OCI-LY7 (cell line): ENCODE measurements at regions not wholly inside any gene's neighbourhood (a gene's known extent, or its start where the extent isn't known, plus 50 kb on each side); places are given as distances from the start of the nearest gene placed in this dataset.

Source experiments
- BruUV-seq: library from RNA; stranded (reverse); fragments of 400-500 nt; replicated peaks from 2 replicates; lab custom pipeline; 2021; lab: Mats Ljungman, UMichigan
- CTCF ChIA-PET: fragments of 300-600 bp; sonication (Branson Sonifier 250); formaldehyde crosslinking; loops from one replicate; lab custom pipeline; 2022; ENCODE audit warnings: antibody characterized with exemption; ENCODE audit not compliant: unreplicated experiment; lab: Charles Lee
- POLR2A ChIA-PET: fragments of 300-600 bp; sonication (Branson Sonifier 250); formaldehyde crosslinking; loops from one replicate; lab custom pipeline; 2022; ENCODE audit warnings: antibody characterized with exemption; lab: Charles Lee
- DNase-seq: peaks from one replicate; pipeline ENCODE4 v3.0.0-alpha.2; 2015; ENCODE audit warnings: low spot score
- H2AFZ ChIP-seq: fragments of 200-600 bp; sonication (generic), shearing (Covaris generic); 2 replicates; pipeline ENCODE4 v1.6.1; 2014; ENCODE audit warnings: mild to moderate bottlenecking, antibody characterized with exemption, low read length, moderate library complexity
- H3K27ac ChIP-seq: fragments of 200-600 bp; sonication (generic); 2 replicates; pipeline ENCODE4 v1.5.1; 2014; ENCODE audit warnings: mixed run types, low read depth, mild to moderate bottlenecking, moderate library complexity, low read length, inconsistent platforms; ENCODE audit not compliant: poor library complexity, severe bottlenecking
- H3K36me3 ChIP-seq: fragments of 200-600 bp; sonication (generic); 2 replicates; pipeline ENCODE4 v1.6.1; 2014; ENCODE audit warnings: mild to moderate bottlenecking, antibody characterized with exemption, low read length, moderate library complexity, mixed read lengths; ENCODE audit not compliant: insufficient read depth
- H3K4me1 ChIP-seq: fragments of 200-600 bp; sonication (generic); 2 replicates; pipeline ENCODE4 v1.5.1; 2014; ENCODE audit warnings: mild to moderate bottlenecking, low read length; ENCODE audit not compliant: insufficient read depth, poor library complexity, severe bottlenecking
- H3K4me2 ChIP-seq: fragments of 200-600 bp; sonication (generic); 2 replicates; pipeline ENCODE4 v1.6.1; 2014; ENCODE audit warnings: mild to moderate bottlenecking, low read length
- H3K4me3 ChIP-seq: fragments of 200-600 bp; sonication (generic); 2 replicates; pipeline ENCODE4 v1.5.1; 2014; ENCODE audit warnings: mild to moderate bottlenecking, low read depth, low read length; ENCODE audit not compliant: poor library complexity, severe bottlenecking
- H3K79me2 ChIP-seq: fragments of 200-600 bp; sonication (generic); 2 replicates; pipeline ENCODE4 v1.6.1; 2016; ENCODE audit warnings: low read depth, mild to moderate bottlenecking, low read length, moderate library complexity, mixed read lengths; ENCODE audit not compliant: insufficient read depth
- H3K9me2 ChIP-seq: fragments of 200-600 bp; sonication (generic); 2 replicates; pipeline ENCODE4 v1.6.1; 2016; ENCODE audit warnings: mild to moderate bottlenecking, low read length, mixed read lengths; ENCODE audit not compliant: insufficient read depth
- H3K9me3 ChIP-seq: fragments of 200-600 bp; sonication (generic); 2 replicates; pipeline ENCODE4 v1.6.1; 2014; ENCODE audit warnings: mild to moderate bottlenecking, mixed run types, low read length, mixed read lengths
- H4K20me1 ChIP-seq: fragments of 200-600 bp; sonication (generic); 2 replicates; pipeline ENCODE4 v1.6.1; 2014; ENCODE audit warnings: mild to moderate bottlenecking, antibody characterized with exemption, low read length, moderate library complexity, mixed read lengths; ENCODE audit not compliant: insufficient read depth
- EZH2phosphoT487 ChIP-seq: fragments of 200-600 bp; sonication (generic); IDR thresholded peaks from 2 replicates; pipeline ENCODE4 v1.6.1; 2018; ENCODE audit warnings: low read depth, borderline replicate concordance, mild to moderate bottlenecking, mixed run types, antibody characterized with exemption, low read length, moderate library complexity, mixed read lengths
- intact Hi-C: fragments of 100-400 bp; cut with micrococcal nuclease; formaldehyde crosslinking; loops from one replicate; pipeline ENCODE4 v1.10.0; 2022; ENCODE audit not compliant: unreplicated experiment
- TF ChIP-seq, protein P1 (sequence below): fragments of 200-600 bp; sonication (generic); conservative IDR thresholded peaks from 2 replicates; pipeline ENCODE4 v1.5.1; 2014; ENCODE audit warnings: mild to moderate bottlenecking, antibody characterized with exemption, low read length, moderate library complexity, mixed read lengths

DNA sequence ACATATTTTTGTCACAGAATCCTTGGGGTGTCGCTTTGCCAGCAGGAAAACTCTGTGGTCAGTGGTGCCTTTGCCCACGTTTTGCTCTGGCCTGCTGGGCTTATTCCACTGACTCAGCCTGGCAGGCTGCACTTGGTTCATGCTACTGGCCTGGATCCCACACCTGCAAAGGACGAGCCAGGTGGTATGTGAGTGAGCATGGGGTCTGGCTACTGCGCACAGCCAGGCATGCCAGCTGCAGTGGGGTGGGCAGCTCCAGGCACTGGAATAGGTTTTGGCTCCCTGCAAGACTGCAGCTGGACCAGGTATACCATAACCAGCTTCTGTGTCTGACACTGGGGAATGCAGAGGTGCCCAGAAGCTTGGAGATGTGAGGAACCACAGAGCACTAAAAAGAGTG is 197.9 kb upstream of the VRK2 start:
- TF ChIP-seq, protein P1, sequence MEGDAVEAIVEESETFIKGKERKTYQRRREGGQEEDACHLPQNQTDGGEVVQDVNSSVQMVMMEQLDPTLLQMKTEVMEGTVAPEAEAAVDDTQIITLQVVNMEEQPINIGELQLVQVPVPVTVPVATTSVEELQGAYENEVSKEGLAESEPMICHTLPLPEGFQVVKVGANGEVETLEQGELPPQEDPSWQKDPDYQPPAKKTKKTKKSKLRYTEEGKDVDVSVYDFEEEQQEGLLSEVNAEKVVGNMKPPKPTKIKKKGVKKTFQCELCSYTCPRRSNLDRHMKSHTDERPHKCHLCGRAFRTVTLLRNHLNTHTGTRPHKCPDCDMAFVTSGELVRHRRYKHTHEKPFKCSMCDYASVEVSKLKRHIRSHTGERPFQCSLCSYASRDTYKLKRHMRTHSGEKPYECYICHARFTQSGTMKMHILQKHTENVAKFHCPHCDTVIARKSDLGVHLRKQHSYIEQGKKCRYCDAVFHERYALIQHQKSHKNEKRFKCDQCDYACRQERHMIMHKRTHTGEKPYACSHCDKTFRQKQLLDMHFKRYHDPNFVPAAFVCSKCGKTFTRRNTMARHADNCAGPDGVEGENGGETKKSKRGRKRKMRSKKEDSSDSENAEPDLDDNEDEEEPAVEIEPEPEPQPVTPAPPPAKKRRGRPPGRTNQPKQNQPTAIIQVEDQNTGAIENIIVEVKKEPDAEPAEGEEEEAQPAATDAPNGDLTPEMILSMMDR: no peak
- TF ChIP-seq EZH2phosphoT487: no peak
- H2AFZ ChIP-seq: no peak overlapping the region
- no peaks in the 10 kb centered on the region for H3K36me3 ChIP-seq
- H3K9me2 ChIP-seq: no peaks in the 10 kb centered on the region
- H3K4me1 ChIP-seq: no peaks in the 10 kb centered on the region
- H3K79me2 ChIP-seq: no peaks in the 10 kb centered on the region
- no peak overlapping the region for H3K4me3 ChIP-seq
- no peak overlapping the region for H3K4me2 ChIP-seq
- DNase-seq: no peak
- ChIA-PET CTCF (no interaction called here), POLR2A (no interaction called here)
- BruUV-seq: no TSS peak
- no peaks in the 10 kb centered on the region for H3K9me3 ChIP-seq
- intact Hi-C loops: no loop called here
- H4K20me1 ChIP-seq: no peaks in the 10 kb centered on the region
- H3K27ac ChIP-seq: no peak overlapping the region

DNA sequence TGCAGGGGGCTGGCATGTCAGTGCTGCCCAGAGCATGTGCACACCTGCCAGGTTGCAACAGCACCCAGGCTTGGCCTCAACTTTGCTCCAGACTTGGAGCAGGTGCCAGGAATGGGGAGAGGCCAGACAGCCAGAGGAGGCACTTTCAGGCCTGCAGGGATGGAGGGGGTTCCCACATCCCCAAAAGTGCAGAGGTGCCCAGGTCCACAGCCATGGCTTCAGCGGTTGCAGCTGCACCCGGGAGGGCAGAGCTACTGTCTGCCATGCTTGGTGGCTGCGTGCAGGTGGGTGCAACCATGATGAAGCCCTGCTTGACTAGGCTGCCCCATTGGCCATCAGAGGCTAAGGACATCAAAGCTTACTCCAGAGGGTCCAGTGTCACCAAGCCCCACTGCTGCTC is 196.8 kb upstream of the VRK2 start:
- no peaks in the 10 kb centered on the region for H4K20me1 ChIP-seq
- no peaks in the 10 kb centered on the region for H3K4me1 ChIP-seq
- intact Hi-C loops: no loop called here
- DNase-seq: no peak
- H3K4me3 ChIP-seq: no peak overlapping the region
- BruUV-seq: no TSS peak
- no peak for TF ChIP-seq EZH2phosphoT487
- TF ChIP-seq, protein P1: no peak
- H3K27ac ChIP-seq: no peak overlapping the region
- no peaks in the 10 kb centered on the region for H3K9me3 ChIP-seq
- H3K4me2 ChIP-seq: no peak overlapping the region
- H3K36me3 ChIP-seq: no peaks in the 10 kb centered on the region
- CTCF ChIA-PET: no interaction called here
- H3K9me2 ChIP-seq: no peaks in the 10 kb centered on the region
- no peaks in the 10 kb centered on the region for H3K79me2 ChIP-seq
- H2AFZ ChIP-seq: no peak overlapping the region
- POLR2A ChIA-PET: no interaction called here

DNA sequence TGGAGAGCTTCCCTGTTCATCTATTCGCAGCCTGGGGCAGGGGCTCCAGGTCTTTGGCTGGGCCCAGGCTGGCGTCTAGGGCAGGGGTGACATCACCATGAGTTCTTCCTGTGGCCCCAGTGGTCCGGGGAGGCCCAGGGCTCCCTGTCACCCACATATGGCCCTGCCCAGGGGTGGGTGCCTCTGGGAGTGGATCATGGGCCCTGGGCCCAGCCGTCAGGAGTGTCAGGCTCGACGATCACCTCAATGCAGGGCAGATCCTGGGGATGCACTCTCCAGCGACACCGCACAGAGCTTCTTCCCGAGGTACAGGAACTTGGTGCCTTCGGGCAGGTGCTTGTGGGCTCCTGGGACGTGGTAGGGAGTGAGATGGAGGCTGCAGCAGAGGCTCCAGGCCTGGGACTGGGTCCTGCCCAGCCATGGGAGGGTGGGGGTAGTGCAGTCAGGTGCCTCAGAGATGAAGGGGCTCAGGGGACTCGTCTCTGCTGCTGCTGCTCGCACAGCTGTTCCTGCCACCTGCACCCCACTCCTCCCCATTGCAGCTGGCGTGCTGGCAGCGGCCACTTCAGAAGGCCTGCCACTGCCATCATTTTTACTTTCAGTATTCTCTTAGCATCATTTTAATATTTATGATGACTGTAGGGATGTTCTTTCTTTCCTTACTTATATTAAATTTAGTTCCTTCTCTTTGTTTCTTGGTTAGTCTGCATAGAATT is 196.0 kb upstream of the VRK2 start:
- H2AFZ ChIP-seq: no peak overlapping the region
- no peaks in the 10 kb centered on the region for H3K36me3 ChIP-seq
- H3K79me2 ChIP-seq: no peaks in the 10 kb centered on the region
- no peak overlapping the region for H3K4me3 ChIP-seq
- no peak overlapping the region for H3K4me2 ChIP-seq
- no TSS peak for BruUV-seq
- intact Hi-C loops: no loop called here
- H3K9me3 ChIP-seq: no peaks in the 10 kb centered on the region
- H3K4me1 ChIP-seq: no peaks in the 10 kb centered on the region
- TF ChIP-seq EZH2phosphoT487: no peak
- TF ChIP-seq, protein P1: no peak
- CTCF ChIA-PET: no interaction called here
- POLR2A ChIA-PET: no interaction called here
- H4K20me1 ChIP-seq: no peaks in the 10 kb centered on the region
- no peak for DNase-seq
- H3K9me2 ChIP-seq: no peaks in the 10 kb centered on the region
- H3K27ac ChIP-seq: no peak overlapping the region
